ENCODE measurements at regions not wholly inside any gene's neighbourhood (a gene's known extent, or its start where the extent isn't known, plus 50 kb on each side); places are given as distances from the start of the nearest gene placed in this dataset.
"Not testable (repeated sequence)": the region's sequence is repeated elsewhere in the genome, so short reads cannot be mapped to it uniquely, and the experiment has no call there.

DNA sequence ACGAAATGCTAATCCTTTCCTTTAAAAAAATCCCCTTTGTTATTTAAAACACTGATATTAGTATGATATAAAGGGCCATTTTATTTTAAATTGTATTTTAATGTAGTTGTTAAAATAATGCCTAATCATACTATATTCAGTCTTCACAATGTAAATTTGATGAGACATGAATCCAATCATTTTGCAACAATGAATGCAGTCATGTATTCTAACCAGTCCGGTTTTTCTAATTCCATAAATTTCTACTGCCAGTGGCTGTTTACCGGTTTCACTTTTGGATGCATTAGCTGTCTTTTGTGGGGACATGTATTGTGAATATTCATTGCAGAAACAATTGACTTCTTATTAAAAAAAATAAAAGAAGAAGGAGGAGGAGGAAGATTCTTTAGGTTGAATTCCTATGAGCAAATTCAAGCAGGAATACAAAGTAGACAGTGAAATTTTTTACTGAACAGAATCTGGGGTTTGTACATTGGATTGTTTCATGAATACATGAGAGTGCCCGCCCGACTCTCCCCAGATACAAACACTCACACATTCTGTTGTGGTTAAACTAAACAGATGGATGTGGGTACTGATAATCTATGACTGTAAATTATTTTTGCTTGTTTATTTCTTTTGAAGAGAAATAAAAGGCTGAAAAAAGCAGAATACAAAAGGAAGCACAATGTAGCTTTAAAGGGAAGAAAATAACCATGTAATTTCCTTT is 624.8 kb upstream of the PTBP2 start:
- DNase-seq, result no peak

DNA sequence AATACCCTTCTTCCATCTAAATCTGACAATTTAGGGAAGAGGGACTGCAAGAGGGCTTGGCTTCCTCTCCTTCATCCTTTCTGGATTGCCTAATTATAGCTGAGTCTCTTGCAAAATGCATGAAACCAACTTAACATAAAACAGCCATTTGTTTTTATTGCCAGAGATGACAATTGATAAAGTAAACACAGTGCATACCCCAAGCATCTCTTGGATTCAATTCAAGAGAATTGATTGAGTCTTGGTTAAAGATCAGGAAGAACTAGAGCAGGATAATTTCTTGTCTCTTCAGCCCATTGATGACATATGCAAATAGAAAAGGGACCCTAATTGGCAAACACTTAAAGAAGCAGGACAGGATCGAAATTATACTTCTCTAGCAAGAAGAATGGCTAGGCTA is 617.1 kb upstream of the PTBP2 start:
- DNase-seq, result no peak

DNA sequence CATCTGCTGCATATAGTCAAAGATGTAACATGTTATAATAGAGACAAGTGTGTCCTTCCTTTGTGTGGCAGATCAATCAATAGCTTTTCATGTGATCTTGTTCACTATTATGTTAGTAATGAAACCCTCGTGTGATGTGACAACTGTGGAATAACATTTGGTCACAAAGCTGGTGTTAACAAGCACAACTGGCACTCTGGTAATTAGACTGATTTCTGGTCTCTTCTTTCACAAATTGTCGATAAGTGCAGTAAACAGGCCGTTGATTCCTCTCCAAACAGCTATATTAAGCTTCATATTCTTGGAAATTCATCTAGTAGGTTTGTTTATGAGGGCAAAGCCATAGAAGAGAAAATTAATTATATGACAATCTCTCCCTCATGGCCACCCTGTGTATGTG is 616.7 kb upstream of the PTBP2 start:
- DNase-seq, result no peak

DNA sequence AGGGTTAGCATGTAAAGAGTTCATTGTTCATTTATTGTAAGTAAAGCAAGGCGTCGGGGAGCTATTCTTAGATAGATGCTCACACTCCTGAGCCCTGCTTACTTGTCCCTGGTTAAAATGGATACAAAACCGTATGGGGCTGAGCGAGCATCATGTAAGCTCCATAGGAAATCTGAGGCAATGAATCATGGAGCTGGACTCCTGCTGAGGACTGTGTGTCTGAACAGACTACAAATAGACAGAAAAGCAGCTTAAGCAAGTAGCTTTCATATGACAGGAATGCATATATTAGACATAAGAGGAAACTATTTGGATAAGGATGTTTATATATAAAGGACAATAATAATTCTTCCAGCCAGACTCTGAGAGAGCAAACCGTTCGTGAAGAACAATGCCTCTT is 604.9 kb upstream of the PTBP2 start:
- no peak for DNase-seq

DNA sequence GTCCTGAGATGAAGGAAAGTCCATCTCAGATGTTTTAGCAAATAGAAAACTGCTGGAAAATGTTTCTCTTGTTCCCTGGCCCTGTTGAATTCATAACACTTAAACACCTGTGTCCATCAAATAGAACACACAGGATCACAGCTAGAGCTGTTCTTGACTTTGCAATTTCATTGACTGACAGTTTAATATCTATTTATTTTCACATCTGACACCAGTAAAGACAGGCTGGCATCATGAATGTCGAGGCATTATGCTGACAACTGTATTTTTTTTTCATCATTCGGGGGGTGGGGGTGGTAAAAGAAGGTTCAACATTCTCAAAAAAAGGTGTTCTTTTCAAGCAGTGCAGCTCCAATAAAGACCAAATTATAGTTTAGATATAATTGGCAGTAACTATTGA is 591.2 kb upstream of the PTBP2 start:
- DNase-seq, result no peak

DNA sequence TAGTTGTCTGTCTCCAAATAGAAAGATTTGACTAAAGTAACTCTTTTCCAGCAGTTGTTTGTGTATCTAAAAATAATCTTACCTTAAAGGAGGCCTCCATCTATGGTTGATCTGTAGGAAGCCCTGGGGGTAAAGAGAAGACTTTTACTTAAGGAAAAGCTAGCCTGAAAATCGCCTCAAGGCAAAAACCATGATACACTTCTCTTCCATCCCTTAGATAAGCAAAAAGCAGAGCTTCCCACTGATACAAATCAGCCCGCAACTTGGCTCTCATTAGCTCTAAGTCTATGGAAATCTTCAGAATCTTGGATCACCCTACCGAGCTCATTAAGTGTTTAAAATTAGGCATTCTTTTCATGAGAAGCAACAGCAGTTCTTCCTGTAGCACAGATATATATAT is 576.9 kb upstream of the PTBP2 start:
- DNase-seq, result no peak

DNA sequence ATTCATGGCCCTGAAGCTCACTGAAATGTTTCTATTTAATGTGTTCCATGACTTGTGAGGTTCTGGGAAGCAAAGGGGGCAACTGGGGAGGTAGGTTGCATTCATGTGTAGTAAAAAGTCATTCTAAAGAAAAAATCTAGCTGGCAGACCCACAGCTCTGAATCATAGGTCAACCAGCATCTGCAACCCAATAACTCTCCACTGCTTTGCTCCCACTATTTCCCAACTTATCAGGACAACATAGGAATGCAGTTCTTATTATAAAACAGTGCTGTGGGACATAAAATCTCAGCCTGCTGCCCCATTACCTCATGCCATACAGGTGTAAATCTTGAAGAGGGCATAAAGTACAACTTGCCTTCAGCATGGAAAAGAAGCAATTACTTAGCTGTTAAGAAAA is 576.1 kb upstream of the PTBP2 start:
- DNase-seq, result no peak

DNA sequence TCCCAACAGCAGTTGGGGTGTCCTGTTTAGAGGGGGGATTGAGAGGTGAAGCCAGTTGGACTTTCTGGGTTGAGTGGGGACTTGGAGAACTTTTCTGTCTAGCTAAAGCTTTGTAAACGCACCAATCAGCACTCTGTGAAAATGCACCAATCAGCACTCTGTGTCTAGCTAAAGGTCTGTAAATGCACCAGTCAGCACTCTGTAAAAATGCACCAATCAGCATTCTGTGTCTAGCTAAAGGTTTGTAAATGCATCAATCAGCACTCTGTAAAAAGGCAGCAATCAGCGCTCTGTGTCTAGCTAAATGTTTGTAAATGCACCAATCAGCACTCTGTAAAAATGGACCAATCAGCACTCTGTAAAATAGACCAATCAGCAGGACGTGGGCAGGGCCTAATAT is 568.6 kb upstream of the PTBP2 start:
- DNase-seq, result not testable (repeated sequence)

DNA sequence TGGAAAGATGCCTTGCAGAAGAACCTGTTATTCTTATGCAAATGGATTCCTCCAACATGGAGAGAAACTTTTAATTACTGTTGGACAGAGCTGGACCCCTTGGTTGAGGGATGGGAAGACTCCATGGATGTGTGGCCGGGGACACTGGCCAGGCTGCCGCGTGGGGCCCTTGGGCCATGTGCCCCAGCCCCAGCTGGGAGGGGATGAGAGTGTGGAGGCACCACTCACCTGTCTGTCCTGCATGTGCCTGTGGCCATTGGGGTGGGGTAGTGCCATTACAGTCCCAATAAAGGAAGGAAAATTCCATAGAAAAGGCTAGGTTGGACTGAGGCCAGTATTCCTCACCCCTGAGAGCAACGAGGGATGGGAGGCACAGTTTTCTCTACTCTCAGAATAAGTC is 564.5 kb upstream of the PTBP2 start:
- no peak for DNase-seq

DNA sequence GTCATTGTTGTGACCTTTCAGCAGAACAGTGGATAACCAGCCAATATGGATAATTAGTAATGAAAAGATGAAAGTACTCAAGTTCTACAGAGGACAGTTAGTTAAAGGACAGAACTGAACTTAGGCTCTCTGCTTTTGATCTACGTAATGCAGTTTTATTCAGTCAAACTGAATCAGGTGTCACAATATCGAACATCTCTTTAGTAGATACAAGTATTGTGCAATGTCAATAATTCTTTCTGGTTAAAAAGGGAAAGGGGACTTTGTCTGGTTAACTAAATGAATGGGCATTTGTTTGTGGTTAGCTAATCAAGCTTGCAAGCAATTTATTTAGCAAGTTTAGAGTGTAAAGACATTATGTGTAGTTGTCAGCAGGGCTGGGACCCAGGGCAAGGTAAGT is 562.2 kb upstream of the PTBP2 start:
- DNase-seq, result no peak

DNA sequence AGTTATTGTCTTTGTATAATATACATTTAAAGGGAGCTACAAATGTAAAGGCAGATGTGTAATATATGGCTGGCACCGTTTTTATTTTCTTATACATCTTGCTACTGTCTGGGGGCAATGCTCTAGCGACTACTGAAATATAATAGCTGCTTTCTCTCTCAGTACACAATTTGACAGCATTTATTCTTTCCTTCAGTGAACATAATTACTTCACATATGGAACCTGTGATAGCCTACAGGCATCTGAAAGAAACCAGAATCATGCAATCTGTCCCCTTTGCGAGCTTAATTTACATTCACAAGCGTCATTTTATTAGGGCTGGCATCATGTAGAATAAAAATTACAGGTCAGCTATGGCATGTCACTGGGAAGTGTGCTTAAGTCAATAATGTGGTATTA is 557.5 kb upstream of the PTBP2 start:
- DNase-seq, result no peak

DNA sequence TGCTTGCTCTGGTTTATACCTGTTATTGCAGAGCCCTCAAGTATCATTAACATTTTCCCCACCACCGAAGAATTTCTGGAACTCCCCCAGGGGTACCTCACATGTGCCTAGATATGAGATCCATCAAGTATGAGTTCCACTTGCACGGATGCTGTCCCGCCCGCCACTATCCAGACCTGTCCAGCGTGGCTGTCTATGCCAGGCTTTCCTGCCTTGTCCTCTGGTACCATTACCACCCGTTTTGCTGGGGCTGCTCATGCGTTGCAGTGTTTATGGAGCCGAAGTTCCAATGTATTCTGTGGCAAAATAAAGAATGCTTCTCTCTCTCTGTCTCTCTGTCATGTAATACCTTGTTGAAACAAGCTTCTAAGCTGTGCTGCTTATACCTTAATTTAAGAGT is 543.5 kb upstream of the PTBP2 start:
- no peak for DNase-seq

DNA sequence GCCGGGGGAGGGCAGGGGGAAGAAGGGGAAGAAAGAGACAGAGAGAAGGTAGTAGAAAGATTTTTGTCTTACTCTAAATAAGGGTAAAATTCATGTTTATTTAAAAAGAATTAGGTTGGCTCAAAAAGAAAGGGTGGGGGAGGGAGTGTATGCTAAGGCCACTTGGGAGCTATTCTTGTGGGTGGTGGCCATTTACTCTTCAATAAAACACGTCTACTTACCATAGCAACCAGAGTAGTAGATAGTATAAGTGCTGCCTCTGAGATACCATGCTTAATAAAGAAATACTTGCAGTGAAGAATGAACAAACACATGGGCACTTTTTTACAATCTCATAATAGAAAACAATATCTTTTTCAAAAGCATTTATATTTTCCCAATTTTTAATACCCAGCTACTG is 538.1 kb upstream of the PTBP2 start:
- no peak for DNase-seq

DNA sequence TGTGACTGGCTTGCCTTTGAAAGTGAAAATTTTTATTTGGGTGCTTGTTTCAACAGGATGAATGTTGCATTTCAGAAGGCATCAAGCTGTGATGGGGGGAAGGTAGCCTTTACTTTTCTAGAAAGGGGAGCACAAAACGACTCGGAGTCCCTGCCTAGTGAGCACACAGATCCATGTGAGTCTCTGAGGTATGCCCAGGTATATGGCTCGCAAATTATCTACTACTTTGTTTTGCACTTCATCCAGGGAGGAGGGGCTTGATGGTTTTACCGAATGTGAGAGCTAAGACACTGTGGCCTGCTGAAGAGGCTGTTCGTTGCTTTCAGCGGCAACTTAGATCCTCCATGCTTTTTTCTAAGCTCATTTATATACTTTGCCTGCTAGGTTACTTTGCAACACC is 537.7 kb upstream of the PTBP2 start:
- DNase-seq, result no peak

DNA sequence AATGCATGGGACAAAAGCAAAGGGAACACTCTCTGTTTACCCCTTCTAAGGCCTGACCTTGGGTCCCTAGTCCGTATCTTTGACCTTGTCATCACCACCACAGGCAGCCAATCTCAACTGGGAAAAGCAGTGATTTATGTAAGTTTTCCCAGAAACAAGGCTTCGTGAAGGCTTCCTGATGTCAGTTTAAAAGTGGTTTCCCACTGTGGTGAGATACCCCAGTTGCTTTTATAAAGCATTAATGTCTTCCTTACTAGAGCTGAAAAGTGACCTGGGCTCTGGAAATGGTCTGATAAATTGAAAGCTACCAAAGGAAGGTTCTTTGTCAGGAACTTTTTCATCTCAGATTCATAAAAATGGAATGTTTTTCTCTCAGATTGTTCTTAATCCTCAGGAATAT is 536.4 kb upstream of the PTBP2 start:
- no peak for DNase-seq

DNA sequence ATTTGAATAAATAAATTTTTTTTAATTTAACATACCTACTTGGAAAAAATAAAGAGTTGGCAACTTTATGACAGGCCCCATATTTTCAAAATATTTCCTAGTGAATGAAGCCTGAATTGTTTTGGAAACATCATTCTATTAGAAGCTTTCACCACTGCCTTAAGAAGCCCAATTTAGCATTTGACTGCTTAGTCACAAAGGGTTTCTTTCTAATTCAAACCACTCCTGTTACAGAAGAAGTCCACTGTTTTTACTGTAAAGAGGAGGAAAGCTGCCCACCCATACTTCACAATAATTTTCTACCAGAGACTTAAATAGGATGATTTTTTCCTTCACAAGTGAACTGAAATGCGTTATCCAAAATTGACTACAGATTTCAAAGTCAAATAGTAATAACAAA is 534.6 kb upstream of the PTBP2 start:
- no peak for DNase-seq

DNA sequence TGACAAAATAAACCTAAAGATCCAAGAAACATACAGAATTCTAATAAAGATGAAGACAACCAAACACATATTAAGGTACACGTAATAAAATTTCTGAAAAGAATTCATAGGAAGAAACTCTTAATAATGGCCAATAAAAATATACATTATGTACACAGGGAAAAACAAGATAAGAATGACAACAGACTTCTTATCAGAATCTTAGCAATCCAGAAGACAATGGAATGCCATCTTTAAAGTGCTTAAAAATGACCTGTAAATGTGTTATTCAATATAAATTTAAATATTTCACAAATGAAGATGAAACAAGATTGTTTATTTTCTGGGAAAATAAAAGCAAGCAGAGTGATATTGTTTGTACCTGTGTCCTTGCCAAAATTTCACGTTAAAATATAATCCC is 530.4 kb upstream of the PTBP2 start:
- no peak for DNase-seq

DNA sequence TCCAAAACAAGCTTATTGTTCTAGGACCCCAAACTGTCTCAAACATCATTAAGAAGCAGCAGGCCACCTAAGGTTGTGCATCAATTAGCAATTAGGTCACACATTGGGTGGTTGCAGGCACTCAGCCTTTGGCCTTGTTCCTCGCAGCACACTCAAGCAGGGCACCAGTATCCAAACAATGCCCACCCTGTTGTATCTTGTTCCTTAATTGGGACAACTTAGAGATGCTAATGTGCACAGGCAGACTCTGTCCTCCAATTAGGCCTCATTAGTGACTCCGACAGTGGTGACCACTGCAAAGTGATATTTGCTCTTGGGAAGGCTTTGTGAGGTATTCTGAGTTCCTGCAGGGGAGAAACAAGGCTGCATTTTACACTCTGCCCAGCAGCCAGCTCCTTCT is 515.1 kb upstream of the PTBP2 start:
- no peak for DNase-seq

DNA sequence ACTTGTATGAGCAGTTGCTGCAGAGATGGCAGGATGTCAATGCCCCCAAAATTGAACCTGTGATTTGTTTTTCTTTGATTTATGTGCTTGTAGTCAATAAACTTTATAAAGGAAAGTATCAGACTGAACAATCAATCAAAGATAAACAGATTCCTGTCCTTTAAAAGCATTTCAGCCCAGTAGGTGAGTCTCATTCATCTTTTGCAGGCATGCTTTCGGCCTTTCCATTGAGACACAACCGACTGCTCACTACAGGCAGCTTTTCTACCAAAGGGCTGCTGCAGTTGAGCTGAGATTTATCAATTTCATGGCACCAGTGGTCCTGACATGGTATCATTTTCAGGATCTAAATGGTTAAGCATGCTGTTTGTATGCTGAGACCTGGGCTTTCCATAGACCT is 513.6 kb upstream of the PTBP2 start:
- DNase-seq, result no peak

DNA sequence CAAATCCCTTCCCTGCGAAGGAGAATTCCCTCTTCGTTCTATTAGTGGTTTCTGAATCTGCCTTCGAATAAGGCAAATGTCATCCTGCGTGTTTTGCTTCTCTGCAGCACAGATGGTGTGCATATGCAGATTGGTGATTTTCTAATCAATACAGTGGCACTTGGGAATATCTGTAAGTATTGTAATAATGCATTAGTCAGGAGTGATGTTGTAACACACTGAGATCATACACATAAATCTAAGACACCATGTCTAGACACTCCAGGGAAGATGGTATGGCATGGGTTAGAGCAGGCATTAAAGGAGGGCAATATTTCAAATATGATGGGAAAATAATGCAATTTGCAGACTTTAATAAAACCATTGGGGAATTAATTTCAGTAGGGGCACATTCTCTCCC is 513.2 kb upstream of the PTBP2 start:
- no peak for DNase-seq

DNA sequence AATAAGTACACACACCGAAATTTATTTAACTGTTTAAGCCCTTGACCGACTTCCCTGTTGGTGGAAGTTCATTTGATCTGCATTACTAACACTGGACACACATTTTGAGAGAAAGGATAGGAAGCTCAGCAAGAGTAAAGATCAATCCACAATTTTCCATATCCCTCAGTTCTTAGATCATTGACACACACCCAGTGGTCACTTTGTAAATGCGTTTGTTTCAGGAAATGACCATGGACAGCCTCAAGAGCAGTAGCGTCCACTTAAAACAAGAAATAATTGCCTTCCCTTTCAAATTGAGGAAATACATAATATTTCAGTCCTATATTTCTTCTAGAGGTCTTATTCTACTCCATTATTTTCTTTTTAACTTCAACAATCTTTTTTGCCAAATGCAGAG is 511.5 kb upstream of the PTBP2 start:
- no peak for DNase-seq

DNA sequence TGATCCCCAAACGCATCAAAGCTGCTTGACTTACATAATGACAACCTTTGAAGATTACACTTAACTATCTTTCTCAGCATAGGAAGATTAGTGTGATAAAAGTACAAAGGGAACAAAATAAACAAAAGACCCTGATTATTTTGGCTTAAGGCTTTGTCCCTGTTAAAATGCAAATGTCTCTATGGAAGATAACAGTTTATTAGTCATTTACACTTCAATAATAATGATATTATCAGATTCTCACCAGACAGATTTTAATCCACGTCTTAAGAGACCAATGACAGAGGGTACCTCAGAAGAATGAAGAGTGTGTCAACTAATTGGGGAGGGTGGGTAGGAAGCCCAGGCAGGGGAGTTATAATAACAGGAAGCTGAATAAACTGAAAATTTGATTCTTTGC is 510.4 kb upstream of the PTBP2 start:
- DNase-seq, result no peak

DNA sequence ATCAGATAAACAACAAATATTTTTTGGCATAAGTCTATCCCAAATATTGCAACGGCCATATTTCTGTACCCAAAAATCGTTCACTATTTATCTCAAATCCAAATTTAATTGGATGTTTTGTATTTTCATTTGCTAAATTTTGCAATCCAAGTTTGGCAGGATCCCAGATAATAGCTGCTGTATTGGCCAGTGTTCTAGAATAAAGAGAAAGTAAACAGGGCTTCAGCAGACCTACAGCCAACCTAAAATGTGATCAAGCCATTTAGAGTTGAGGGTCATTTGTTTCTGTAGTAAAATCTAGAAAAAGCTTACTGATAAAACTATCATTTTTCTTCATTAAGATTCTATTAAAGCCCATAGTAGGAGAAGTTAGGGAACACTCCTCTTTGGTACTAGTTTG is 506.6 kb upstream of the PTBP2 start:
- no peak for DNase-seq

DNA sequence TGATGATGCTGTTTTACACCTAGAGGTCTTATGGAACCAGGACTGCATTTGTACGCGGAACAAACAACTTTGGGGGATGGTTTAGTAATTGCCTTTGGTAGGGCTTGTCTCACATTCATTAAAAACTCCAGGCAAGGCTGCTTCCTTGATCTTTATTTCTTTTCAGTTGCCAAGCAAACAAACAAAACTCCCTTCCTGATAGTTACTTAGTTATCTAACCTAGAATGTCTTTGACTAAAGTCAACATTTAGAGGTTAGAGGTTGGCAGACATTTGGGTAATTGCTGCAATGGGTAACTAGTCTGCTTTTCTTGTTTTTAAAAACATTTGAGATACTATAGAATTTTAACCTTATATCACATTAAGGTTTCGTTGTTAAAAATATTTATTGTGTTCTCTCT is 500.9 kb upstream of the PTBP2 start:
- no peak for DNase-seq

DNA sequence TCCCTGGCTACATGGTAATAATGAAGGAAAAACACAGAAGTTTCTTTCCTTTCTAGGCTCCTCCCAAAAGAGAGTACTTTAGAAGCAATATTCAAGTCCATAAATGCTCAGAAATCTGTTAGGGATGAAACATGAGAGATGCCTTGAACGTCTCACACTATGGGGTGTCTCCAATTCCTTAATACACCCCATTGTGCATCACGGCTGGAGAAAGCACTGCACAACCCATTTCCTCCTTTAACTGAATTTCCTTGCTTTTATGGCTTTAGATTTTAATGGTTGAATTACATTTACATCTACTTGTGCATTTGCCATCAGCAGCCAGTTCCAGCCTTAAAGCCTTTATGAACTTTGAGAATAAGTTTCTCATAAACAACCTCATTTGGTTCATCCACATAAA is 498.9 kb upstream of the PTBP2 start:
- DNase-seq, result no peak

DNA sequence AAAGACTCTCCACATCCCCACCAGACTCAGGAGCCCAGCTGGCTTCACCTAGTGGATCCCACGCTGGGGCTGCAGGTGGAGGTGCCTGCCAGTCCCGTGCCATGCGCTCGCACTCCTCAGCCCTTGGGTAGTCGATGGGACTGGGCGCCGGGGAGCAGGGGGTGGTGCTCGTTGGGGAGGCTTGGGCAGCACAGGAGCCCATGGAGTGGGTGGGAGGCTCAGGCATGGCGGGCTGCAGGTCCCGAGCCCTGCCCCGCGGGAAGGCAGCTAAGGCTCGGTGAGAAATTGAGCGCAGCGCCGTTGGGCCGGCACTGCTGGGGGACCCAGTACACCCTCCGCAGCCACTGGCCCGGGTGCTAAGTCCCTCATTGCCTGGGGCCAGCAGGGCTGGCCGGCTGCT is 497.4 kb upstream of the PTBP2 start:
- not testable (repeated sequence) for DNase-seq

Measured in SW 1271 (cell line).